ENCODE measurements at regions not wholly inside any gene's neighbourhood (a gene's known extent, or its start where the extent isn't known, plus 50 kb on each side); places are given as distances from the start of the nearest gene placed in this dataset.

DNA sequence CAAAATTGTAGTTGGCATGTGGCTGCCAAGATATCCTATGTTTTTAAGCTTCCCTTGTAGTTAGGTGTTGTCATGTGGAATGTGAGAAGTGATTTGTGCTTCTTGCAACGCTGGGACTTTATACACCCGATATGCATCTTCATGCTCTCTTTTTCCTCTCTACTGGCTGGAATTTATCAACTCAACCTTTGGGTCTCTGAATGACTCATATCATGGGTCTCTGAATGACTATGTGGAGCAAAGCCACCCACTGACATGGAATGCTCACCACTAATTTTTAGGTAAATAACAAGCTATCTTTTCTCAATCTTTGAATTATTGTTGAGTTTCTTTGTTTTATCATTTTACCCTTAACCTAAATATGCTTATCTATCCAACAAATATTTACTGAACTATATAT lies 144.6 kb downstream of the ATP23 start:
- DNase-seq (no peak), ATAC-seq (no peak)
- Histone ChIP-seq H3K4me3 (no peak overlapping the region), H3K27me3 (no peaks in the 10 kb centered on the region), H3K9me3 (no peaks in the 10 kb centered on the region), H3K27ac (no peak overlapping the region), H3K36me3 (no peaks in the 10 kb centered on the region), H3K4me1 (no peaks in the 10 kb centered on the region)
- intact Hi-C loops (cut with DNase I): no loop called here
- TF ChIP-seq, protein P1, sequence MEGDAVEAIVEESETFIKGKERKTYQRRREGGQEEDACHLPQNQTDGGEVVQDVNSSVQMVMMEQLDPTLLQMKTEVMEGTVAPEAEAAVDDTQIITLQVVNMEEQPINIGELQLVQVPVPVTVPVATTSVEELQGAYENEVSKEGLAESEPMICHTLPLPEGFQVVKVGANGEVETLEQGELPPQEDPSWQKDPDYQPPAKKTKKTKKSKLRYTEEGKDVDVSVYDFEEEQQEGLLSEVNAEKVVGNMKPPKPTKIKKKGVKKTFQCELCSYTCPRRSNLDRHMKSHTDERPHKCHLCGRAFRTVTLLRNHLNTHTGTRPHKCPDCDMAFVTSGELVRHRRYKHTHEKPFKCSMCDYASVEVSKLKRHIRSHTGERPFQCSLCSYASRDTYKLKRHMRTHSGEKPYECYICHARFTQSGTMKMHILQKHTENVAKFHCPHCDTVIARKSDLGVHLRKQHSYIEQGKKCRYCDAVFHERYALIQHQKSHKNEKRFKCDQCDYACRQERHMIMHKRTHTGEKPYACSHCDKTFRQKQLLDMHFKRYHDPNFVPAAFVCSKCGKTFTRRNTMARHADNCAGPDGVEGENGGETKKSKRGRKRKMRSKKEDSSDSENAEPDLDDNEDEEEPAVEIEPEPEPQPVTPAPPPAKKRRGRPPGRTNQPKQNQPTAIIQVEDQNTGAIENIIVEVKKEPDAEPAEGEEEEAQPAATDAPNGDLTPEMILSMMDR (IDR thresholded peaks at IDR 0.05): no peak

DNA sequence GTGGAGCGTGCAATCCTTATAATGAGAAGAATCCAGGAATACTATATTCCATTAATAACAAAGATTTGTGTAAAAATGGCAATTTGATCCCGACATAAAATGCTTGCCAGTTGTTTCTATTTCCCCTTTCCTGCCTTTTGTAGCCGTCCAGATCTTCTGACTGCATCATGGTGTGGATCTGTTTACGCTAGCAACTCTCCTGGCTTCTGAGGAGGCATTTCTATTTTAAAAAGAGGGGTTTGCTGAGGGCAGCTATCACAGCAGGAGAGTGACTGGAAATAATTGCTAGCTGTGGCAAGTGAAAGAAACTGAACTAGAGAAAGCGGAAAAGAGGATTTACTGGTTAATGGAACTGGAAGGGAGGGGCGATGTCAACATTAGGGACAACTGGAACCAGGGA lies 145.6 kb downstream of the ATP23 start:
- H3K36me3 ChIP-seq: no peaks in the 10 kb centered on the region
- H3K27me3 ChIP-seq: no peaks in the 10 kb centered on the region
- no peak overlapping the region for H3K4me3 ChIP-seq
- no peak overlapping the region for H3K27ac ChIP-seq
- DNase-seq: no peak
- no peaks in the 10 kb centered on the region for H3K9me3 ChIP-seq
- TF ChIP-seq, protein P1 (IDR thresholded peaks at IDR 0.05): no peak
- ATAC-seq: no peak
- intact Hi-C loops (cut with DNase I): no loop called here
- H3K4me1 ChIP-seq: no peaks in the 10 kb centered on the region

DNA sequence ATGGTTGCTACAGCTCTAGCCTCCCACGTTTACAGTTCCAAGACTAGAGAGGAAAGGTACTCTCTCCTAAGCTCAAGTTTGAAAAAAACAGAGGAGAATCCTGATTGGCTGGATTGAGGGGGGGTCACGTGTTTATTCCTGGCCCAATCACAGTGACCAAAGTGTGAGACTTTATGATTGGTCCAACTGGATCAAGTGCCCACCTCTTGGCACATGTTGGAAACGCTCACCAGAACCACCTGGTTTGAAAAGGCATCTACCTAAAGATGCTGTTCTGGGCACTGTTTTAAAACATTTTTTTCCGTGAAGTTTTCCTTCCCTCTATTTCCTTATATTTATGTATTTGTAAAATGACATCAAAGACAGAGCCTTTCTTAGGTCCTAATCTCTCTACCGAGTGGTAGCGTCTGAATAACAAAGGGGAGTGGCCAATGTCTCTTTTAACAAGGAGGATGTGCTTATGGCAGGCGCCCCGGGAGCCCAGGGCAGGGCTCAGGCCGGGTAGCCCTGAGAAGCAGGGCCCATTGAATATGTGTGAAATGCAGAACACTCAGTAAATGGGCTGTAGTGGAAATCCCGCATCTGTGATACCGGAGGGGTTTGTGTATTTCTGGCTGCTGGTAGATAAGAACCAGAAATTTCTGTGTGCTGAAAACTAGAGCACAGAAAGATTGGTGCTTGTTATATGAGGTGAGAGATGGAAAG lies 146.2 kb downstream of the ATP23 start:
- intact Hi-C loops (cut with DNase I): no loop called here
- no peak for ATAC-seq
- TF ChIP-seq, protein P1 (IDR thresholded peaks at IDR 0.05): no peak

DNA sequence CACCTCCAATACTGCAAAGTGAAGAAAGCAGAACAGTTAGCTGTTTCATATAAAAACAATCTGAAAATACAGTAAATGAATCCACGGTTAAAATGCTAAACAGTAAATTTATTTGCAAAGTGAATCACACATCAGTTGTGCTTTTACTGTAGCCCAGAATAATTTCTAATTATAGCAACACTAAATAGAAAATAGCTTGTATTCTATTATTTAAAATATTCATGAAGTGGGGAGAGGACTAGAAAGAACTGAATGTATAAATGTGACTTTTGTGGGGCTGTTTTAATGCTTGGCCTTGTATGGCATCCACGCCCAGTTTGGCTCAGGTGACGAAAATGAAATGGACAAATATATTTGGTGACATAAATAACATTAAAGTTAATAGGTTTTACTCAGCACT lies 148.2 kb downstream of the ATP23 start:
- Histone ChIP-seq H3K4me1 (no peaks in the 10 kb centered on the region), H3K4me3 (no peak overlapping the region), H3K36me3 (no peaks in the 10 kb centered on the region), H3K27me3 (no peaks in the 10 kb centered on the region), H3K27ac (no peak overlapping the region), H3K9me3 (no peaks in the 10 kb centered on the region)
- no peak for DNase-seq
- TF ChIP-seq, protein P1 (IDR thresholded peaks at IDR 0.05): no peak
- ATAC-seq: no peak
- intact Hi-C loops (cut with DNase I): no loop called here

More for the DNA sequence above, 146.2 kb downstream of the ATP23 start:
- DNase-seq: no peak
- no peak overlapping the region for H3K27ac ChIP-seq
- H3K9me3 ChIP-seq: no peaks in the 10 kb centered on the region
- no peaks in the 10 kb centered on the region for H3K27me3 ChIP-seq
- H3K4me3 ChIP-seq: no peak overlapping the region
- H3K36me3 ChIP-seq: no peaks in the 10 kb centered on the region
- no peaks in the 10 kb centered on the region for H3K4me1 ChIP-seq

DNA sequence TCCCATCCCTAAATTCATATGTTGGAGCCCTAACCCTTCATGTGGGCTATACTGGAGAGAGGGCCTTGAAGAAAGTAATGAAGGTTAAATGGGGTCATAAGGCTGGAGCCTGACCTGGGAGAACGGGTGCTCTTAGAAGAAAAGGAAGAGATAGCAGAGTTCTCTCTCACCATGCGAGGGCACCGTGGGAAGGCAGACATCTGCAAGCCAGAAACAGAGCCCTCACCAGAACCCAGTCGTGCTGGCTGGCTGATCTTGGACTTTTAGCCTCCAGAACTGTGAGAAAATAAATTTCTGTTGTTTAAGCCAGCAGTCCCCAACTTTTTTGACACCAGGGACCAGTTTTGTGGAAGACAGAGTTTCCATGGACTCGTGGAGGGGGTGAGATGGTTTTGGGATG lies 149.3 kb downstream of the ATP23 start:
- Histone ChIP-seq H3K27ac (no peak overlapping the region), H3K4me1 (no peaks in the 10 kb centered on the region), H3K27me3 (no peaks in the 10 kb centered on the region), H3K9me3 (no peaks in the 10 kb centered on the region), H3K4me3 (no peak overlapping the region), H3K36me3 (no peaks in the 10 kb centered on the region)
- ATAC-seq (no peak), DNase-seq (no peak)
- TF ChIP-seq, protein P1 (IDR thresholded peaks at IDR 0.05): no peak
- intact Hi-C loops (cut with DNase I): no loop called here

DNA sequence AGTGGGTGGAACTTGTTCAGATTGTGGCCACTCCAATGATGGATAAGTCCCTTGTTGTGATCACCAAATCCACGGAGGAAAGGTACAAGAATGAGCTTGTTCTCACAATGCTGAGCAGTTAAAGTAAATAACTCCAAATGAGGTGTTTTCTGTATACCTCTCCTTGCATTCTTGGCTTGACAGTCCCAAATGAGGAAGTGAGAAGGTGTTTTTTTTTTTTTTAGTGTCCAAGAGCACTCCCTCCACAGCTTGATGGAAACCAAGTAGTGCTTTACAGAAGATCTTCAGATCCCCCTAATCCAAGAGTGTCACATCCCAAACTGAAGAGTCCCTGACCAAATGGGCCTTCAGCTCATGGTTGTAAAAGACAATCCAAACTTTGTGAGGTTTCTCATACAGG lies 153.6 kb downstream of the ATP23 start:
- Histone ChIP-seq H3K4me1 (no peaks in the 10 kb centered on the region), H3K9me3 (no peaks in the 10 kb centered on the region), H3K4me3 (no peak overlapping the region), H3K27me3 (no peaks in the 10 kb centered on the region), H3K36me3 (no peaks in the 10 kb centered on the region), H3K27ac (no peak overlapping the region)
- no peak for ATAC-seq
- TF ChIP-seq, protein P1 (IDR thresholded peaks at IDR 0.05): no peak
- intact Hi-C loops (cut with DNase I): no loop called here
- DNase-seq: no peak
